ENCODE measurements at regions not wholly inside any gene's neighbourhood (a gene's known extent, or its start where the extent isn't known, plus 50 kb on each side); places are given as distances from the start of the nearest gene placed in this dataset.

- no peak for TF ChIP-seq CTCF (IDR thresholded peaks at IDR 0.05)
- no peak for ATAC-seq
- intact Hi-C loops (cut with DNase I), result no loop called here
- Histone ChIP-seq H3K9me3 (no peaks in the 10 kb centered on the region), H3K4me1 (no peaks in the 10 kb centered on the region), H3K27ac (no peak overlapping the region), H3K36me3 (no peaks in the 10 kb centered on the region), H3K4me3 (no peak overlapping the region), H3K27me3 (no peaks in the 10 kb centered on the region)
- no peak for DNase-seq
These were observed 240.6 kb downstream of the KCTD12 start for GRCh38 chr13:76645632-76646031.

- no peak for TF ChIP-seq CTCF (IDR thresholded peaks at IDR 0.05)
- Histone ChIP-seq H3K27ac (no peak overlapping the region), H3K4me3 (no peak overlapping the region), H3K36me3 (no peaks in the 10 kb centered on the region), H3K9me3 (no peaks in the 10 kb centered on the region), H3K27me3 (no peaks in the 10 kb centered on the region), H3K4me1 (no peaks in the 10 kb centered on the region)
- no peak for DNase-seq
- intact Hi-C loops (cut with DNase I), result no loop called here
- ATAC-seq, result no peak
These were observed 241.3 kb downstream of the KCTD12 start for GRCh38 chr13:76644906-76645305.

DNA sequence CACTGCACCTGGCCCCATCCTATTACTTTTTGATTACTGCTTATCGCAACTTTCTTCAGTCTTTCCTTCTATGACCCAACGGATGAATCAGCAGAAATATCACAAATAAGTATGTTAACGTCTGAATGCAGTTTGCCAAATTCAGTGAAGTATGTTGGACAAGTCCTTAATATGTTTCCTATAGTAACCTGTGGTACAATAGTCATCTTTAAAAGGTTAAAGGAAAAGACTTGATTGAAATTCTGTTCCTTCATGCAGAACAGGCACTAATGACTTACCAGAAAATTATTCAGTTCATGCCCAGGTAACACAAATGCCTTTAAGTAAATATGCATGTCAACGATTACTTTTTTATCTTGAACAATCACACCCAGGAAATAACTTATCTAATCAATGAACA lies 242.6 kb downstream of the KCTD12 start:
- H3K27ac ChIP-seq, result no peak overlapping the region
- no peaks in the 10 kb centered on the region for H3K36me3 ChIP-seq

GRCh38 chr13:76641056-76641455 lies 245.1 kb downstream of the KCTD12 start:
- Histone ChIP-seq H3K4me1 (no peaks in the 10 kb centered on the region), H3K36me3 (no peaks in the 10 kb centered on the region), H3K27me3 (no peaks in the 10 kb centered on the region), H3K27ac (no peak overlapping the region), H3K9me3 (no peaks in the 10 kb centered on the region), H3K4me3 (no peak overlapping the region)
- ATAC-seq (no peak), DNase-seq (no peak)
- intact Hi-C loops (cut with DNase I), result no loop called here
- TF ChIP-seq CTCF (IDR thresholded peaks at IDR 0.05), result no peak

More for the DNA sequence above, 242.6 kb downstream of the KCTD12 start:
- no peak overlapping the region for H3K4me3 ChIP-seq
- no peak for DNase-seq
- H3K9me3 ChIP-seq, result no peaks in the 10 kb centered on the region
- TF ChIP-seq CTCF (IDR thresholded peaks at IDR 0.05), result no peak
- H3K27me3 ChIP-seq, result no peaks in the 10 kb centered on the region
- no peaks in the 10 kb centered on the region for H3K4me1 ChIP-seq
- no peak for ATAC-seq
- intact Hi-C loops (cut with DNase I), result no loop called here

DNA sequence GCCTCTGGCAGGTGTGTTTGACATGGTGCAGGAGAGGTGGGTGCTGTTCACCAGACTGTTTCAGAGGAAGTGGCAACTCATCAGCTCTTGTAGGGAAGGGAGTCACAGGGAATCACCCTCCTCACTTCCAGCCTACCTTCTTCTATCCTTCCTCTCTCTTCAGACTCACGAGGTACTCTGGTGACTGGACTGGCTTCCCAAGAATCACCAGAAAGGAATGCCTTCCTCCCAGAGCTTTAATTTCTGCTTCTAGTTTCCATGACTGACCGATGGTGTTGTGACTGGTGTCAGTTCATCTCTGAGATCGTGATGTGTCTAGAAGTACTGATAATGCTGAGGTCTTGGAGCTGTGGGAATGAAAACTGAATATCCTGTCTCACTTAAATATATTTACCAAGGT lies 247.3 kb downstream of the KCTD12 start:
- Histone ChIP-seq H3K4me1 (no peaks in the 10 kb centered on the region), H3K9me3 (no peaks in the 10 kb centered on the region), H3K27me3 (no peaks in the 10 kb centered on the region), H3K27ac (no peak overlapping the region), H3K36me3 (no peaks in the 10 kb centered on the region), H3K4me3 (no peak overlapping the region)
- intact Hi-C loops (cut with DNase I), result no loop called here
- no peak for TF ChIP-seq CTCF (IDR thresholded peaks at IDR 0.05)
- DNase-seq (no peak), ATAC-seq (no peak)

- Histone ChIP-seq H3K27me3 (no peaks in the 10 kb centered on the region), H3K27ac (no peak overlapping the region), H3K4me3 (no peak overlapping the region), H3K36me3 (no peaks in the 10 kb centered on the region), H3K9me3 (no peaks in the 10 kb centered on the region), H3K4me1 (no peaks in the 10 kb centered on the region)
- TF ChIP-seq CTCF (IDR thresholded peaks at IDR 0.05), result no peak
- DNase-seq, result no peak
- intact Hi-C loops (cut with DNase I), result no loop called here
- ATAC-seq, result no peak
These were observed 248.0 kb downstream of the KCTD12 start for GRCh38 chr13:76638181-76638580.
